Ishikawa (cell line): ENCODE measurements at regions not wholly inside any gene's neighbourhood (a gene's known extent, or its start where the extent isn't known, plus 50 kb on each side); places are given as distances from the start of the nearest gene placed in this dataset.

Experiments used
- CEBPB ChIP-seq: IDR thresholded peaks from 2 replicates; pipeline ENCODE4 v1.6.1; 2012
- CREB1 ChIP-seq: IDR thresholded peaks from 2 replicates; pipeline ENCODE4 v1.6.1; 2012; ENCODE audit warnings: low read depth
- EGR1 ChIP-seq: IDR thresholded peaks from 2 replicates; pipeline ENCODE4 v1.6.1; 2012
- EP300 ChIP-seq: IDR thresholded peaks from 2 replicates; pipeline ENCODE4 v1.6.1; 2012; ENCODE audit warnings: borderline replicate concordance
- FOXM1 ChIP-seq: IDR thresholded peaks from 2 replicates; pipeline ENCODE4 v1.6.1; 2012; ENCODE audit warnings: low read depth, borderline replicate concordance
- MAX ChIP-seq: IDR thresholded peaks from 2 replicates; pipeline ENCODE4 v1.6.1; 2012
- NFIC ChIP-seq: IDR thresholded peaks from 2 replicates; pipeline ENCODE4 v1.6.1; 2012
- RAD21 ChIP-seq: IDR thresholded peaks from 2 replicates; pipeline ENCODE4 v1.6.1; 2012; ENCODE audit warnings: low read depth
- REST ChIP-seq: IDR thresholded peaks from 2 replicates; pipeline ENCODE4 v1.6.1; 2012; ENCODE audit warnings: low read depth, mild to moderate bottlenecking
- TAF1 ChIP-seq: IDR thresholded peaks from 2 replicates; pipeline ENCODE4 v1.6.1; 2012; ENCODE audit warnings: low read depth, mild to moderate bottlenecking
- TCF12 ChIP-seq: IDR thresholded peaks from 2 replicates; pipeline ENCODE4 v1.6.1; 2012; ENCODE audit warnings: low read depth
- TEAD4 ChIP-seq: IDR thresholded peaks from 2 replicates; pipeline ENCODE4 v1.6.1; 2012
- USF1 ChIP-seq: IDR thresholded peaks from 2 replicates; pipeline ENCODE4 v1.6.1; 2012
- YY1 ChIP-seq: IDR thresholded peaks from 2 replicates; pipeline ENCODE4 v1.6.1; 2012; ENCODE audit warnings: low read depth

- TF ChIP-seq EP300 (no peak), CREB1 (no peak), YY1 (no peak), RAD21 (no peak), NFIC (no peak), TAF1 (no peak), MAX (no peak), EGR1 (no peak), REST (no peak), FOXM1 (no peak), CEBPB (no peak), USF1 (no peak), TEAD4 (no peak), TCF12 (no peak)
Observed at GRCh38 chr2:124988794-124989193, 963.7 kb downstream of the CNTNAP5 start.
